IPS-18a (cell line): ENCODE measurements at regions not wholly inside any gene's neighbourhood (a gene's known extent, or its start where the extent isn't known, plus 50 kb on each side); places are given as distances from the start of the nearest gene placed in this dataset.
"Not testable (repeated sequence)": the region's sequence is repeated elsewhere in the genome, so short reads cannot be mapped to it uniquely, and the experiment has no call there.

ENCODE experiments used
- H3K27ac ChIP-seq: one replicate; pipeline ENCODE4 v1.5.1; 2013; ENCODE audit warnings: low read length
- H3K27me3 ChIP-seq: one replicate; pipeline ENCODE4 v1.6.1; 2013; ENCODE audit warnings: mild to moderate bottlenecking, low read length; ENCODE audit not compliant: control insufficient read depth, insufficient read depth
- H3K36me3 ChIP-seq: one replicate; pipeline ENCODE4 v1.6.1; 2013; ENCODE audit warnings: low read depth, low read length; ENCODE audit not compliant: control insufficient read depth
- H3K4me1 ChIP-seq: one replicate; pipeline ENCODE4 v1.6.1; 2013; ENCODE audit warnings: low read depth, low read length; ENCODE audit not compliant: control insufficient read depth
- H3K4me3 ChIP-seq: one replicate; pipeline ENCODE4 v1.5.1; 2013; ENCODE audit warnings: low read length
- H3K9ac ChIP-seq: one replicate; pipeline ENCODE4 v1.6.1; 2013; ENCODE audit warnings: mild to moderate bottlenecking, low read length, moderate library complexity
- H3K9me3 ChIP-seq: one replicate; pipeline ENCODE4 v1.6.1; 2013; ENCODE audit warnings: low read depth, low read length; ENCODE audit not compliant: control insufficient read depth

DNA sequence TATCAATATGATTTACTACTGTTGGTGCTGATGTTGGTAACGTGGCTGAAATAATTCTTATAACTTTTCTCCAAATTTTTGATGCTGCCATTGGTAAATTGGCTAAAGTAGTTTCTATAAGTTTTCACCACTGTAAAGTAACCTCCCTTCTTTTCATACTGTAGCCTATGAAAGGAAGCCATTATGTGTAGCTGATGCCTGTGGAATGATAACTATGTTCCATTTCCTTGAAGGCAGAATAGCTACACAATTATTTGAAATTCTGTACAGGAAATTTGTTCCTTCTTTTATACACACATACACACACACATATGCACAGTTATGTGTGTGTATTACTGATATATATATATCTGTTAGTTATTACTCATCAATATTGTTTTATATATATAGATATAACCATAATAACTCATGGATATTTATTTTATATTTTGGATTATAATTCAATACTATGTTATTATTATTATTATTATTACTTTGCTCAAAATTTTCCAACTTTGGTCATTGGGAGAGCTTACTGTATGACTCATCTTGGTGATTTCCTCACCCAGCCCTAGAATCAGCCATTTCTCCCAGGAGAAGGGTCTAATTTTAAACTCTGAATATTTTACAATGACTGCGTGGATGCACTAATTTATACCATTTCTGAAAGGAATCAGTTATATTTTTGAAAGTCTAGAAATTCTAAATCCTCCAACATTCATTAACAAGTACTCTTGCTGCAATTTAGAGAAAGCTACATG, 1677.7 kb downstream of the SUCLG1 start:
- Histone ChIP-seq H3K27me3 (no peaks in the 10 kb centered on the region), H3K4me1 (no peaks in the 10 kb centered on the region), H3K27ac (no peak overlapping the region), H3K9me3 (no peaks in the 10 kb centered on the region), H3K9ac (no peak overlapping the region), H3K36me3 (no peaks in the 10 kb centered on the region), H3K4me3 (no peak overlapping the region)

GRCh38 chr2:82780050-82780449, 1679.0 kb downstream of the SUCLG1 start:
- Histone ChIP-seq H3K36me3 (no peaks in the 10 kb centered on the region), H3K4me3 (no peak overlapping the region), H3K27ac (no peak overlapping the region)

DNA sequence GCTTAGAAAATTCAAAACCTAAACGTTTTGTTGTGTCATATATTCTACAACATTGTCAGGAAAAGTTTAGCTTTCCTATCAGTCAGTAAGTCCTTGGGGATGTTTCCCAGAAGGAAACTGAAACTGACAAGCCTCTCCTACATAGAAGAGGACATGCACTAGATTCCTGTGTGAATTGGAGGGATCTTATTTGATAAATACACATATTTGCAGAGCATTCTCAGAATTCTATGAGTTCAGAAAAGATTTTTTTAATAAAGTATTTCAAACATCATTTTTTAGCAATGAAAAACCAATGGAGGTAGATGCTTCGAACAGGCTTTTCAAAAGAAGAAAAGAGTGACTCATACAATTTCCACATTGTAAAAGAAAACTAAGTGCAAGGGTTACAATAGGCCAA, 1706.7 kb downstream of the SUCLG1 start:
- H3K36me3 ChIP-seq, result no peaks in the 10 kb centered on the region
- no peak overlapping the region for H3K4me3 ChIP-seq
- H3K9ac ChIP-seq, result no peak overlapping the region
- H3K27me3 ChIP-seq, result no peaks in the 10 kb centered on the region
- peaks cover 8% of the 10 kb centered on the region for H3K9me3 ChIP-seq
- H3K27ac ChIP-seq, result no peak overlapping the region
- H3K4me1 ChIP-seq, result no peaks in the 10 kb centered on the region

More at GRCh38 chr2:82780050-82780449, 1679.0 kb downstream of the SUCLG1 start:
- Histone ChIP-seq H3K9ac (no peak overlapping the region), H3K27me3 (no peaks in the 10 kb centered on the region), H3K4me1 (no peaks in the 10 kb centered on the region), H3K9me3 (no peaks in the 10 kb centered on the region)

GRCh38 chr2:82748653-82749052, 1710.4 kb downstream of the SUCLG1 start:
- H3K27ac ChIP-seq, result no peak overlapping the region
- H3K4me3 ChIP-seq, result no peak overlapping the region
- no peaks in the 10 kb centered on the region for H3K36me3 ChIP-seq
- H3K4me1 ChIP-seq, result no peaks in the 10 kb centered on the region
- peaks cover 8% of the 10 kb centered on the region for H3K9me3 ChIP-seq
- H3K27me3 ChIP-seq, result no peaks in the 10 kb centered on the region
- no peak overlapping the region for H3K9ac ChIP-seq

DNA sequence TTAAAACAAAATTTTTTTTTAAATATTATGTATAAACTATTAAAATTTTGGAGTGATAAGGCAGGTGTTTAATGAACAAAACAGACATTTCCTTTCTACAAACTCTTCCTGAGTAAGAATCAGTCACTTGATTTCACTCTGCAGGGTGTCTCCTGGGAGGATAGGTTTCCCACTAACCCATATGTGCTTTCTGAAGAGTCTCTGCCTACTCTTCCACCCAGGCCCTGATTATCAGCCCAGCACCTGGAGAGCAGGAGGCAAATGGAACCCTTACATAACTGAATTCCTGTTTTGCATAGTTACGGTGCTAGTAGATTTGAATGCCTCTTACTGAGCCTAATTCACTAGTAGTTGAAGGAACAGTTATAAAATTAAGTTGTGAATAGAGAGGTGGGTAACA, 1718.6 kb downstream of the SUCLG1 start:
- H3K27ac ChIP-seq, result no peak overlapping the region
- no peak overlapping the region for H3K4me3 ChIP-seq
- peaks cover 4% of the 10 kb centered on the region for H3K4me1 ChIP-seq
- H3K36me3 ChIP-seq, result no peaks in the 10 kb centered on the region
- no peaks in the 10 kb centered on the region for H3K27me3 ChIP-seq
- H3K9me3 ChIP-seq, result no peaks in the 10 kb centered on the region
- no peak overlapping the region for H3K9ac ChIP-seq

GRCh38 chr2:82737965-82738364, 1721.1 kb downstream of the SUCLG1 start:
- H3K27me3 ChIP-seq, H3K9me3 ChIP-seq, H3K27ac ChIP-seq, H3K36me3 ChIP-seq, H3K9ac ChIP-seq, H3K4me3 ChIP-seq, H3K4me1 ChIP-seq: not testable (repeated sequence)

- Histone ChIP-seq H3K4me3 (no peak overlapping the region), H3K9ac (no peak overlapping the region), H3K36me3 (no peaks in the 10 kb centered on the region)
These were observed 1723.7 kb downstream of the SUCLG1 start for GRCh38 chr2:82735336-82735735.

GRCh38 chr2:82731824-82732223, 1727.3 kb downstream of the SUCLG1 start:
- Histone ChIP-seq H3K36me3 (no peaks in the 10 kb centered on the region), H3K27me3 (no peaks in the 10 kb centered on the region), H3K4me3 (no peak overlapping the region), H3K9ac (no peak overlapping the region), H3K27ac (no peak overlapping the region), H3K9me3 (no peaks in the 10 kb centered on the region), H3K4me1 (no peaks in the 10 kb centered on the region)

More at GRCh38 chr2:82735336-82735735, 1723.7 kb downstream of the SUCLG1 start:
- no peaks in the 10 kb centered on the region for H3K4me1 ChIP-seq
- no peak overlapping the region for H3K27ac ChIP-seq
- H3K27me3 ChIP-seq, result no peaks in the 10 kb centered on the region
- no peaks in the 10 kb centered on the region for H3K9me3 ChIP-seq

DNA sequence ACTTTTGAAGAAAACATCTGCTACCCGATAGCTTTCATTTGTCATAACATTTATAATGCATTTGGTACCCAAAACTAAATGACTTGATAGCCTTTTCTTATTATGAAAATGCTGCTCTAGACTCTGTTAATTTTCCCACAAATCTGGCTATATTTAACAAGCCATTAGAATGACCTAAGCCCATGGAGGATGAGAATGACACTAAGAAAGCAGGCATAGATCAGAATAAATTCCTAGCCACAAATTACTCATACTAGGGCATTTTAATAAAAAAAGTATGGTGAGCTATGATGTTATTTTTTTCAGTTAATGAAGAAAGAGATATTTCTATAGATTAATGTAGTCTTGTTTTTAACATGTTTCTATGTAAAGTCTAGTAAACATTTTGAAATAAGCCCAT, 1728.3 kb downstream of the SUCLG1 start:
- Histone ChIP-seq H3K4me3 (no peak overlapping the region), H3K27me3 (no peaks in the 10 kb centered on the region), H3K9ac (no peak overlapping the region), H3K36me3 (no peaks in the 10 kb centered on the region), H3K4me1 (no peaks in the 10 kb centered on the region), H3K9me3 (no peaks in the 10 kb centered on the region), H3K27ac (no peak overlapping the region)

DNA sequence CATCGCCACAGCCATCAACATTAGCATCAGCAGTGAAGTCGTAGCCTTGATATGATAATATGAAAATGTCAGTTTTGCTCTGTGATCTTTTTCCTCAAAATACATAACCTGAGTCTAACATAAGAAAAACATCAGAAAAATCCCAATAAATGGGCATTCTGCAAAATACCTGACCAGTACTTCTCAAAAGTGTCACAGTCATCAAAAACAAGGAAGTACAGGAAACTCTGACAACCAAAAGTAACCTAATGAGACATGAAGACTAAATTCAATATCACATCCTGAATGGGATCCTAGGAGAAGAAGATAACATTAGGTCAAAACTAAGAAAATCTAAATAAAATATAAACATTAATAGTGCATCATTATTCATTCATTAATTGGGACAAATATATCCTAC, 1731.0 kb downstream of the SUCLG1 start:
- H3K4me1 ChIP-seq, result no peaks in the 10 kb centered on the region
- no peaks in the 10 kb centered on the region for H3K36me3 ChIP-seq
- H3K27ac ChIP-seq, result no peak overlapping the region
- H3K27me3 ChIP-seq, result no peaks in the 10 kb centered on the region
- H3K4me3 ChIP-seq, result no peak overlapping the region
- no peaks in the 10 kb centered on the region for H3K9me3 ChIP-seq
- no peak overlapping the region for H3K9ac ChIP-seq

GRCh38 chr2:82708681-82709080, 1750.4 kb downstream of the SUCLG1 start:
- Histone ChIP-seq H3K27me3 (no peaks in the 10 kb centered on the region), H3K4me1 (no peaks in the 10 kb centered on the region), H3K9ac (no peak overlapping the region), H3K9me3 (no peaks in the 10 kb centered on the region), H3K36me3 (no peaks in the 10 kb centered on the region), H3K27ac (no peak overlapping the region), H3K4me3 (no peak overlapping the region)

- Histone ChIP-seq H3K9me3 (no peaks in the 10 kb centered on the region), H3K27me3 (no peaks in the 10 kb centered on the region), H3K4me3 (no peak overlapping the region), H3K4me1 (no peaks in the 10 kb centered on the region), H3K36me3 (no peaks in the 10 kb centered on the region), H3K9ac (no peak overlapping the region), H3K27ac (no peak overlapping the region)
These were observed 1761.8 kb downstream of the SUCLG1 start for GRCh38 chr2:82697231-82697630.
